DMS79 (cell line): ENCODE measurements at regions not wholly inside any gene's neighbourhood (a gene's known extent, or its start where the extent isn't known, plus 50 kb on each side); places are given as distances from the start of the nearest gene placed in this dataset.
"Not testable (repeated sequence)": the region's sequence is repeated elsewhere in the genome, so short reads cannot be mapped to it uniquely, and the experiment has no call there.

ENCODE experiments used
- DNase-seq: peaks from one replicate; lab custom pipeline; 2025; lab: John Stamatoyannopoulos, UW

GRCh38 chr18:68429111-68429510 lies 285.8 kb downstream of the TMX3 start:
- no peak for DNase-seq

GRCh38 chr18:68428661-68429060 lies 286.2 kb downstream of the TMX3 start:
- DNase-seq, result no peak

- peak; percentile 0 for DNase-seq
These were observed 286.9 kb downstream of the TMX3 start for GRCh38 chr18:68427951-68428401.

- no peak for DNase-seq
These were observed 288.1 kb downstream of the TMX3 start for GRCh38 chr18:68426731-68427315.

GRCh38 chr18:68418881-68419280 lies 296.0 kb downstream of the TMX3 start:
- no peak for DNase-seq

- DNase-seq, result no peak
These were observed 296.6 kb downstream of the TMX3 start for GRCh38 chr18:68418226-68418868.

GRCh38 chr18:68417826-68418225 lies 297.1 kb downstream of the TMX3 start:
- no peak for DNase-seq

GRCh38 chr18:68417166-68417799 lies 297.6 kb downstream of the TMX3 start:
- no peak for DNase-seq

GRCh38 chr18:68414407-68414806 lies 300.5 kb downstream of the TMX3 start:
- no peak for DNase-seq

GRCh38 chr18:68409576-68409975 lies 305.3 kb downstream of the TMX3 start:
- no peak for DNase-seq

- DNase-seq, result no peak
These were observed 308.1 kb downstream of the TMX3 start for GRCh38 chr18:68406761-68407160.

- no peak for DNase-seq
These were observed 312.1 kb downstream of the TMX3 start for GRCh38 chr18:68402784-68403183.

GRCh38 chr18:68400889-68401288 lies 314.0 kb downstream of the TMX3 start:
- DNase-seq, result no peak

GRCh38 chr18:68399721-68400120 lies 315.2 kb downstream of the TMX3 start:
- no peak for DNase-seq

- DNase-seq, result no peak
These were observed 317.5 kb downstream of the TMX3 start for GRCh38 chr18:68397241-68398035.

GRCh38 chr18:68394705-68395104 lies 320.2 kb downstream of the TMX3 start:
- DNase-seq, result no peak

- no peak for DNase-seq
These were observed 323.1 kb downstream of the TMX3 start for GRCh38 chr18:68391801-68392200.

GRCh38 chr18:68387246-68387645 lies 327.7 kb downstream of the TMX3 start:
- no peak for DNase-seq

- DNase-seq, result not testable (repeated sequence)
These were observed 330.9 kb downstream of the TMX3 start for GRCh38 chr18:68383979-68384378.

- DNase-seq, result no peak
These were observed 338.0 kb downstream of the TMX3 start for GRCh38 chr18:68376926-68377325.

GRCh38 chr18:68362907-68363306 lies 352.0 kb downstream of the TMX3 start:
- no peak for DNase-seq

- DNase-seq, result no peak
These were observed 359.3 kb downstream of the TMX3 start for GRCh38 chr18:68355637-68356036.

GRCh38 chr18:68354176-68354575 lies 360.7 kb downstream of the TMX3 start:
- DNase-seq, result no peak
